ENCODE measurements at regions not wholly inside any gene's neighbourhood (a gene's known extent, or its start where the extent isn't known, plus 50 kb on each side); places are given as distances from the start of the nearest gene placed in this dataset.
"Not testable (repeated sequence)": the region's sequence is repeated elsewhere in the genome, so short reads cannot be mapped to it uniquely, and the experiment has no call there.

DNA sequence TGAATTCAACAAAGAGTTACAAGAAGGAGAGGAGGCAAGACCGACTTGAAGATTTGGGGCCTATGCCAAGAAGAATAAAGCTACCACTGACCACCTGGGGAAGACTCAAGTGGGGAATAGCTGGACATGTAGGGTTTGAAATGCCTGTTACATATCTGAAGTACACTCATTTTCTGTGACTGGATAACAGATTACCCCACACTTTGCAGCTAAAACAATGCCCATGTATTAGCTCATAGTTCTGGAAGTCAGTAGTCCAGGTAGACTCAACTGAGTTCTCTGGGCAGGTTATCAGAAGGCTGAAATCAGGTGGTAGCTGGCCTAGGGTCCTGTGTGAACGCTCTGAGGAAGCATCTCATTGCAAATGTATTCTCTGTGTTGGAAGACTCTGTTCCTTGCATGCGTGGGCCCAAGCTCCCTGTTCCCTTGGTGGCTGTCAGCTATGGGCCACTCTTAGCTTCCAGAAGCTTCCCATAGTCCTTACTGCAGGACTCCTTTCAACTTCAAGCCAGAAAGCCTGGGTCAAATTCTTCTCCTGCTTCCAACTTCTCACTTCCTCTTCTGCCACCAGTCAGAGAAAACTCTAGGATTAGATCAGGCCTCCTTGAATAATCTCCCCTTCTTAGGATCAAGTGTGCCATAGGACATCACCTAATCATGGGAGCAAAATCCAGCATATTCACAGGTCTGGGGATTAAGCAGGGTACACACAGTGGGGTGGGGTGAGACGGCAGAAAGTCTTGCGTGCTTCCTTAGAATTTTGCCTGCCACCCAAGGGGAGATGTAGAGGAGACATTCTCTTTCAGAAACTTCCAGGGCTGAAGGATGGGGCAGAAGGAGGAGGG lies 187.8 kb downstream of the SHQ1 start:
- DNase-seq (ENCODE audit: low spot score) (no peak), FAIRE-seq (no peak)

DNA sequence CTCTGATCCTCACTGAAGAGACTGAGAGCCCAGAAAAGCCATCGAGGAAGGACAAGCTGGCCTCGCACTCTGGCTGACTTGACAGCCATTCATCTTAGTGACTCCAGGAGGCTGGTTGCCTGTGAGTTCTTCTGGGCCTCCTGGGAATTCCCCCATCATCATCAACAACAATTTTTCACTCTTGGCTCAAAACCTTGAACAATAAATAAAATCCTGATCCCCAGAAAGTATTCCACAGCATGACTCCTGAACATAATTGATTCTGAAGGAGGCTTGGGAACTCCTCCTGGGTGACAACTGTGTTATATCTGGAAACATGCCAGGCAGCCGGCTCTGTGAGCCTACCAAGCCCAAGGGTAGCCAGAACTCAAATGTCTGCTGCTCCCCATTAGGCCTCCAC lies 188.6 kb downstream of the SHQ1 start:
- no peak for DNase-seq (ENCODE audit: low spot score)

DNA sequence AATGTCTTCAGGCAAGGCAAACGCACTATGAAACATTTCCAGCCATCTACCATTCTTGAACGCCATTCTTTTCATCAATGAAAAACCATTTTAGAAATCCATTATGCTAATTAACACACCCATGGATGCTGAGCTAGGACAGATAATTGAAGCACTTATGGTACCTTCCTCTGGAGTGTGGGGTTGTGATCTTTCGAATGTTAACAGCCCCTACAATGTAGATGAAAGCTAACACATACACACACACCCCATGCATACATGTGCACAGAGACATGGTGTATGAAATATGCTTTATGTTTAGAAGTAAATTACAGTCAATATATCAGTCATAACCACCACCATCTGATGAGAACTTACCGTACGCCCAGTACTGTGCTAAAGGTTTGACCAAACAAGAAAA lies 189.1 kb downstream of the SHQ1 start:
- FAIRE-seq (no peak), DNase-seq (ENCODE audit: low spot score) (no peak)

More for the DNA sequence above, 188.6 kb downstream of the SHQ1 start:
- no peak for FAIRE-seq

DNA sequence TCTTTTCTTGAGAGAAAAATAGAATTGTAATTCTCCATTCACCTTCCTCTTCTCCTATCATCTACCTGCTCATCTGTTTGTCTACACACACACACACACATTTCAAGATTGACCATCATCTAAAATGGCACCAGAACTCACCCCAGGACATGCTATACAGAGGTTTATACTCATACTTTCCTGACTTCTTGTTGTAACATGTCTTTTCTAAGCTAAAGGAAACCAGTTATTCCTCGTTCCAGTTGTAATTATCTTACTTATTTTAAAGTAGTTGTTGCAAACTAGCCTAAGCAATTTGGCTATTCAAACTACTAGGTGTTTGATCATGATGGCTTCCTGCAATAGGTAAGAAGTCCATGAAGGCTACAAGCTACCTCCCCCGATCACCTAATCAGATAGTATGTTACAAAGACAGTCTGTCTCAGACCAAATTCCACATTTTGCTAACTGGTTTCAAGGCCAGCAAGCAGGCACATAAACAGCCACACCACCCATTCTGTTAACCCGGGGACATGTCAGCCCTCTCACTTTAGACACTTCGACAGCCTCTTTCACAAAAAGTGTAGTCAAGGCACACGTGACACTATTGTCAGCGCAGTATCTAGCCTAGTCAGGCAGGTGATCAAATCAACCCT lies 189.7 kb downstream of the SHQ1 start:
- DNase-seq (ENCODE audit: low spot score) (no peak), FAIRE-seq (no peak)

DNA sequence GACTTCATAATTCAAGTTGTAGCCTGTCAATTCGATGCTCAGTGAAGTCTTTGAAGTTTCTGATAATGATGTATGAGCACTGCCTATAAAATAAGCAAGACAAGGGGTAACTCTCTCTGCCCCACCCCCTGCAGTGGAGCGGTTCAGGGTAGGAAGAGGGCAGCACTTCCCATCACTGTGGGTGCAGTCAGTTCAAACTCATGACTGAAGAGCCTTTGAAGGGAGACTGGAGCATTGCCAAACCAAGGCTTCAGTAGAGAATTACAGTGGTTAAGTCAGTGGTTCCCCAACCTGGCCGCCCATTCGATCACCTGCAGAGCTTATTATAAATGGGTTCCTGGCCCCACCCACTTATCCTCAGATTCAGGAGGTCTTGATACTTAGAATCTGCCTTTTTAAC lies 190.6 kb downstream of the SHQ1 start:
- peak; percentile 5 for DNase-seq (ENCODE audit: low spot score)
- FAIRE-seq, result peak; percentile 22

DNA sequence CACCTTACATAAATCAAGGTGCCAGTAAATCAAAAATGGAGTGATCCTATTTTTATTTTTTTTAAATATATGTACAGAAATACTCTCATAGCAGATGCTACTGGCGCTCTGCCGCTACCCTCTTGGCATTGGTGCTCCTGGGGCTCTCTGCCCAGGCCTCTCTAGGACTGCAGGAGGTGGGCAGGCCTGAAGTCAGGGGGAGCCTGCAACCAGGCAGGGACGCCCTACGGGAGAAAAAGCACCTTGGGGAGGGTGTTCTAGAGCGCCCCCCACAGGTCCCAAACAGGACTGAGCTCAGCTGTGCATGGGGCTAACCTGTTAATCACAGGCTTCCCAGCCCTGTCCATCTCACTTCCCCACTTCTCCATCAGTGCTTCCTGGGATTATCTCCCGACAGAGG lies 192.5 kb downstream of the SHQ1 start:
- FAIRE-seq (no peak), DNase-seq (ENCODE audit: low spot score) (no peak)

DNA sequence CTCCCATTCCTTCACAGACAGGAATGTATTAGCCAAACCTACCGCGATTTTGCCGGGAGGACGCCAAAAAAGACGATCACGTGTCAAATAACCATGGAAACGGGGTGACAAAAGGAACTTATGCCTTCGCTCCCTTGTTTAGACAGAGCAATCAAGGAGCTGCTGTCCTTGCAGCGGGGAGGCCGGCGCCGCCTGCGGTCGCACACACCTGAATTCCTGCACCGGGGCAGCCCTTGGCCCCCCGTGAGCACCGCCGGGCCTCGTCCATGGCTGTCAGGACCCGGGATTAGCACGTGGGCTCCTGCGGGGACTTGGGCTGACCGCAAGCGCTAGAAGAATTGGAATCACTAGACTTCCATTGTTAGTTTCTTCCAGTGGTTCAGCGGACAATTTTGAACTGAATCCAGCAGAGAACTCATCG lies 193.1 kb downstream of the SHQ1 start:
- no peak for DNase-seq (ENCODE audit: low spot score)
- FAIRE-seq, result no peak

DNA sequence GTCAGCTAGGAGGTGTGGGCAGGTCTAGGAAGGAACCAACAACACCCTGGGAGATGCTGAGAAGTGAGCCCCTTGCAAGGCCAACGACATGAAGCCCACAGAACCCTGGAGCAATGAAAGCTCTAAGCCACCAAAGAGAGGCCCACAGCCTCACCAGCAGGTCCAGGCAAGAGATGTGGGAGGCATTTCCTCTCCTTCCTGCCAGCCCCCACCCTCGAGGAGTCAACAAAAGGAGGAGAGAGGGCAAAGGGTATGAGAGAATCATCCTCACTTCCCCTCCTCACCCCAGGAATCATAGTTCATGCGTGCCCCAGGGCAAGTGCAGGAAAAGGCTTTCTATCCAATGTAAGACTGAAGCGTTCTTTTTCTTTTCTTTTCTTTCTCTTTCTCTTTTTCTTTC lies 195.8 kb downstream of the SHQ1 start:
- DNase-seq (ENCODE audit: low spot score) (no peak), FAIRE-seq (no peak)

DNA sequence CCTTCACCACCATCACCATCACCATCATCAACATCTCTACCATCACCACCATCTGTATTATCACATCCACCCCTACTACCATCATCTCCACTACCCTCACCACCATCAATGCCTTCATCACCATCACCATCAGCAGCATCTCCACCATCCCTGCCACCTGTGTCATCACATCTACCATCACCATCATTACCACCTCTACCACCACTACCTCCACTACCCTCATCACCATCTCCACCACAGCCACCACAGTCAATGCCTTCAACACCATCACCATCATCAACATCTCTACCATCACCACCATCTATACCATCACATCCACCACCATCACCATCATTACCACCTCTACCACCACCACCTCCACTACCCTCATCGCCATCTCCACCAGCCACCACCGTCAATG lies 196.7 kb downstream of the SHQ1 start:
- FAIRE-seq (no peak), DNase-seq (ENCODE audit: low spot score) (no peak)

DNA sequence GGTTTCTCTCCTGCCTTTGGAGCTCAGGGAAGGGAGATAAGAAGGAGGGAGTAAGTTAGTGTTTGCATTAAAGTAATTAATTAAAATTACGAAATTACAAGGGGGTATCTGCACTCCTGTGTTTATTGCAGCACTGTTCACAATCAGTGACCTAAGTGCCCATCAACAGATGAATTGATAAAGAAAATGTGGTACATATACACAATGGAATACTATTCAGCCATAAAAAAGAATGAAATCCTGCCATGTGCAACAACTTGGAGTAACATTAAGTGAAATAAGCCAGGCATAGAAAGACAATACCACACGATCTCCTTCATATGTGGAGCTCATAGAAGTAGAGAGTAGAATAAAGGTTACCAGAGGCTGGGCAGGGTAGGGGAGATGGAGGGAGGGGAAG lies 202.0 kb downstream of the SHQ1 start:
- FAIRE-seq (no peak), DNase-seq (ENCODE audit: low spot score) (no peak)

DNA sequence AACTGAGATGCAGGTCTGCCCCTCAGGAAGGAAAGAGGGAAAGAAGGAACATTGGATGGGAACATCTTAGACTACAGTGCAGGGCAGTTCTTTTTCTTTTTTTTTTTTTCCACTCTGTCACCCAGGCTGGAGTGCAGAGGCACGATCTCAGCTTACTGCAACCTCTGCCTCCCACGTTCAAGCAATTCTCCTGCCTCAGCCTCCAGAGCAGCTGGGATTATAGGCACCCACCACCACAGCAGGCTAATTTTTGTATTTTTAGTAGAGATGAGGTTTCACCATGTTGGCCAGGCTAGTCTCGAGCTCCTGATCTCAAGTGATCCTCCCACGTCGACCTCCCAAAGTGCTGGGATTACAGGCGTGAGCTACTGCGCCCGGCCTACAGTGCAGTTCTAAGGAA lies 204.6 kb downstream of the SHQ1 start:
- not testable (repeated sequence) for DNase-seq (ENCODE audit: low spot score); FAIRE-seq

DNA sequence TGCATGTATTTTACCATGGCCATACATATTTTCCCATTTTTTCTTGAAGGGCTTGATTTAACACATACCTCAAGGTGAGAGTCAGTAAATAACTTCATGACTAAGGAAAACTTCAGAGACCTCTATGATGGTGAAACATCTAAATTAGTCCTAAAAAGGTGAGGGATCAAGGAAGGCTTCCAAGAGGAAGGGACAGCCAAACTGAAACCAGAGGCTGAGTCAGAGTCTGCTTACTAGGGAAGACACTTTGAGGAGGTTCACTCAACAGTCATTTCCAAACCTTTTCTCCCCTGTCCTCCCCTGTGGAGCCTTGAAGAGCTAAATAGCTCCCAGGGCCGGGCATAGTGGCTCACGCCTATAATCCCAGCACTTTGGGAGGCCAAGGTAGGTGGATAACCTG lies 206.6 kb downstream of the SHQ1 start:
- DNase-seq (ENCODE audit: low spot score), result no peak
- no peak for FAIRE-seq

DNA sequence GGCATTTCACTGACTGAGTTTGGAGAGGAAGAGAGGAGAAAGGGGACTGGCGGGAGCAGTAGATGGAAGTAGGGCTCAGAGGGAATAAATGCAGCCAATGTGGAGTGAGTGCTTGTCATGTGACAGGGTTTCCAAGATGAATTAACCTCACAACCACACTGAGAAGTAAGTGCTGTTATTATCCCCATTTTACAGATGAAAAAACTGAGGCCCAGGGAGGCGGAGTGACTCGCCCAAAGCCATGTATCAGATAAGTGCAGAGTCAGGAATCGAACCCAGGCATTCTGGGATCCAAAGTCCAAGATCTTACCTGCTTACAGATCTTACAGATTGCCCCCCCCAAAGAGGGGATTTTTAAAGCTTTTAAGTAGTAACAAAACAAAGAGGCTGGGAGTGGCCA lies 207.2 kb downstream of the SHQ1 start:
- FAIRE-seq, result no peak
- no peak for DNase-seq (ENCODE audit: low spot score)

DNA sequence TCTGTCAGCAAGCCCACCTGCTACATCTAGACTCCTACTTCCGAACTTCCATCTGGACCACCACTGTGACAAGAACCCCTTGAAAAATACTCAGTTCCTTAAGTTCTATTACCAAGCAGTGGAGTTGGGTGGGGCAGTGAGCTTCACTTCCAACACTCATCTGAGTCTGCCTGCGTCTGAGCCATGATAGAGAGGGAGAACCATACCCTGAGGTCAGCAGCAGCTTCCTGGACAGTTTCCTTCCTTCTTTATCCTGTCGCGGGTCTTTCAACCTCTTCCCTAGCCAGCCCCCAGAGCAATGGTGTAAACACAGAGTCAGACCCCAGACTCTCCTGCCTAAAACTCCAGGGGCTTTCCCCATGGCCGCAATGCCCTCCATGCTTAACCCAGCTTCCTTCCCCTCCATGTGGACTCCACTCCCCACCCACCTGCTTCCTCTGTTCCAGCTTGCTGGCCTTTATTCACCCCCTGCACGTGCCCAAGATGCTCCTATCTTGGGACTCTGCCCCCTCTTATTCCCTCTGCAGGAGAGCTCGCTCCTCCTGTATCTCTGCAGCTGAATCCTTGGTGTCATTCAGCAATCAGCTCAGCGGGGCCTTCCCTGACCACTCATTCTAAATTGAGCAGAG lies 211.2 kb downstream of the SHQ1 start:
- no peak for FAIRE-seq
- DNase-seq (ENCODE audit: low spot score), result no peak

DNA sequence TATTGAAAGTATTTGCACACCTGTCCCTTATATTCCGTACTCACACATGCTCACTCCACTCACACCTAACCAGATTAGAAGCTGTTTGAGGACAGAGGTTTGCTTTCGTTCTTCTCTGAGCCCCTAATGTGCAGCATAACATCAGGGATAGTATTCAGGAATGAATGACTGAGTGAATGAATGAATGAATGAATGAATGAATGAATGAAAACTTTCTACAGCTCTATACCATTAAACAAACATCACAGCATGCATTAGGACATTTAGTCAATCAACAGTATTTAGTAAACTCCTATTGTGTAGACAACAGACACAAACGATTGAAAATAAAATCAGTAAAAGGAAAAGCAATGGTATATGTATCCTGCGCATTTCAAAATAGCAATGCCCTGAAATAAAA lies 212.7 kb downstream of the SHQ1 start:
- FAIRE-seq (no peak), DNase-seq (ENCODE audit: low spot score) (no peak)

DNA sequence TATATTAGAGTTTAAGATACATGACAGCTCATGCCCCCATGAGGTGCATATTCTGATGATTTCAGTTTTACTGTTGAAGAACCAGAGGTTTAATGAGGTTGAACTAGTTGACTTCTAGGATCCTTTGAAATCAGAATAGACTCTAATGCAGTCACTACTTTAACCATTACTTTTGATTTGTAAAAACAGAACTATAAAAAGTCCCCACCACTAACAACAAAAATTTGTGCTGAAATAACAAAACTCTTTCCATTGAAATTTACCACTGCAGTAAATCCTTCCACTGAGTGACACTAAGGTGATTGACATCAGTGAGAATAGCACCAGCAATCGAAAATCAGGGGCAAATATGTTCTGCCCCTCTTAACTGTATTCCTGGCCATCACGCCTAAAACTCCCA lies 214.1 kb downstream of the SHQ1 start:
- DNase-seq (ENCODE audit: low spot score), result no peak
- no peak for FAIRE-seq

DNA sequence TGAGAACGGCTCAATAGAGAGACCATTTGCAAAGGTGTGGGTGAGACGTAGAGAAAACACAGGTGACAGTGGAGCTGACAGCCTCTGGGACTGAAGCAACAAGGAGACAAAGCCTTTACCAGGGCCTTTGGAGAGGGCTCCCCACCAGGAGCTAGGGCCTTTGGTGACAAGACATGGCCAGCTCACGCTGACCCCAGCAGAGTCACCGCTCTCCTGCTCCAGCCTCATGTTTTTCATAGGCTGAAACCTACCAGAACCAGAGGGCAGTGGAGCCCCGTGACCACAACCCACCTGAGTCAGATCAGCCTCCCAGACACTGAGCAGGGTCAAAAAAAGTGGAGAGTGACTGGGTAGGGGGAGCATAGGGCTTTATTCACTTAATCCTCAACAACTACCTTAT lies 214.7 kb downstream of the SHQ1 start:
- FAIRE-seq, result no peak
- peak; percentile 13 for DNase-seq (ENCODE audit: low spot score)

DNA sequence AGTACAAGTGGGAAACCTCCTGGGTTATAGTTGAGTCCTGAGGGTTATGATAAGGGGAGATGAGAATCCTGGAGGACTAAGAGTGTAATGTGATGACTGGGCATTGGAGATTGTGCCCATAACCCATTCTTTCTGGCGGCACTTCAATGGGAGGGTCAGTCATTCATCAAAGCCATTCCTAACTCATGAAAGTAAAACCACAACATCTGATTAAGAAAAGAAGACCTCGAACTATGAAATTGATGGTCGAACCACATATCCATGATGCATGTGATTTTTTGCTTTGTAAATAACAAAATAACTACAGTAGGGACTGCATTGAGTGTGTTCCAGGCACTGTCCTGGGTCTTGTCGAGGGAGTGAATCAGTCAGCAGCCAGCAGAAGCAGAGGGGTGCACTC lies 215.1 kb downstream of the SHQ1 start:
- FAIRE-seq (peak; percentile 85), DNase-seq (ENCODE audit: low spot score) (peak; percentile 63)

DNA sequence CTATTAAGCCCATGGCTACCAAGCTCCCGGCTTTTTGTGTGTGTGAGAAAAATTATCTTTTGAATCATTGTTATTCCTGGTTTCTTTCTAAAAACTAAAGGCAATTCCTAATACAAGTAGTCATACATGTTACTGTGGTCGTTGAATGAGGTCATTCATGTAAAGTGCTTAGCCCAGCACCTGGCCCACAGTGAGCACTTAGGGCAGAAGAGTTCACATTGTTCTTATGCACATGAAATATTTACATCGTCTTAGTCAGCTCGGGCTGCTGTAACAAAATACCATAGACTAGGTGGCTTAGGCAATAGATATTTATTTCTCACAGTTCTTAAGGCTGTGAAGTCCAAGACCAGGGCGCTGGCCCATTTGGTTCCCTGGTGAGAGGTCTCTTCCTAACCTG lies 216.1 kb downstream of the SHQ1 start:
- FAIRE-seq, result no peak
- DNase-seq (ENCODE audit: low spot score), result peak; percentile 6

DNA sequence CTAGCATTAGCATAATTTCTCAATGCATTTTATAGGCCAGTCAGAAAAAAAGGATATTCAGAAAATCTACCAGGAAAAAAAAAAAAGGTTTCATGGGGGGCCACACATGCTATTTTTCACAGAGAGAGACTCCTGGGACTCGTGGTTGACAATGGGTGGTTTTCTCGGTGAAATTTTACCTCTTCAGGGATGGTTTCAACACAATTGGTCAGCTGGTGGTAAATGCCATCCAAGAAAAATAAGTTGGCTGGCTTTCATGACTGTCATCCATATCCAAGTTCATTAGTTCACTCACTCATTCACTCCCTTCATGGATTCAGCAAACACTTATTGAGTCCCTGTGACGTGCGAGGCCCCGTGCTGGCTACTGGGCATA lies 217.3 kb downstream of the SHQ1 start:
- peak; percentile 14 for FAIRE-seq
- no peak for DNase-seq (ENCODE audit: low spot score)

DNA sequence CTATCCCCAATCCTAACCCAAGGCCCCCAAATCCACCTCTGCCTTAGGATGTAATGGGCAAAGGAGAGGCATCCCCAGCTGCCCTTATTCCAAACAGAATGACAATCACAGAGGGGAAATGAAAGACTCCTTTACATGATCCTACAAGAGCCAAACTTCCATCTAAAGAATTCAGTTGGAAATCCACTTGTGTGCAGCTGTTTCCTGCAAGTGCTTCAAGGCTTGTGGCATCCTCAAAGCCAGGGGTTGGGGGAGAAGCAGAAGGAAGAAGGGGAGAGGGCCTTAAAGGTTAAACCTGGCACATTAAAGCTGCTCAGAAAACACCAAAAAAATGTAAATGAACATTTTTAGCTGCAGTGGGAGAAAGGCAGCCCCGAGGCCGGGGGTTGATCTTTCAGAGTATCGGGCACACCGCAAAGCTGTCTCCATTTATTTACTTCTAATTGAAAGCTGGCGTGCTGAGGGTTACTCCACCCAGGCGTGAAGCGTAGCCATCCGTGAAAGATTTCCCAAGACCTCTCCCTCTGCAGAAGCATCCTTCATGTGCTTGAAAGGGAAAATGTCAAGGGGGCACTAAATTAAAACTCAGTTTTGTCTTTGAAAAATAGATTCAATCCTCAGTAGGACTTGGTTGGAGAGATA lies 217.8 kb downstream of the SHQ1 start:
- FAIRE-seq, result peak; percentile 84

DNA sequence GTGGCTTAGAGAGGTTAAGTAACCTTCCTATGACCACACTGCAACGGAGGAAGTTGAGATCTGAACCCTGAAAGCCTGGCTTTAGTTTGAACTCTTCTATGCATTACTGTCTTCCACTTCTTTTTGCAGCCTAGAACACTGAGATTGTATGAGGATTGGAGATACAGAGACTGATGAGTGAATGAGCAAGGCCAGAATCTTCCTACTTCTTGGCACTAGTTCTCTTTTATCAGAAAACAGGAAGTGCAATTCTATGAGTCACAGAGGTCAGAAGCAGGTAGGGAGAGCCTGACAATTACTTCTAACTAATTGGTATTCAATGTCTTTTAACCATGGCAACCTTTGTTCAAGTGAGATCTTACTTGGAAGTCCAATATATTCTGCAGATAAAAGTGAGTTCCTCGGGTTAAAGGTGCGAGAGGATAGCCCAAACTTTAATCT lies 219.0 kb downstream of the SHQ1 start:
- DNase-seq (ENCODE audit: low spot score), result peak; percentile 45
- FAIRE-seq, result peak; percentile 59

More for the DNA sequence above, 217.8 kb downstream of the SHQ1 start:
- DNase-seq (ENCODE audit: low spot score), result peak; percentile 57
